ENCODE measurements at regions not wholly inside any gene's neighbourhood (a gene's known extent, or its start where the extent isn't known, plus 50 kb on each side); places are given as distances from the start of the nearest gene placed in this dataset.
"Not testable (repeated sequence)": the region's sequence is repeated elsewhere in the genome, so short reads cannot be mapped to it uniquely, and the experiment has no call there.

GRCh38 chr6:165775721-165776120, 112.7 kb upstream of the PDE10A start:
- DNase-seq = no peak

GRCh38 chr6:165774903-165775601, 112.0 kb upstream of the PDE10A start:
- no peak for DNase-seq

DNA sequence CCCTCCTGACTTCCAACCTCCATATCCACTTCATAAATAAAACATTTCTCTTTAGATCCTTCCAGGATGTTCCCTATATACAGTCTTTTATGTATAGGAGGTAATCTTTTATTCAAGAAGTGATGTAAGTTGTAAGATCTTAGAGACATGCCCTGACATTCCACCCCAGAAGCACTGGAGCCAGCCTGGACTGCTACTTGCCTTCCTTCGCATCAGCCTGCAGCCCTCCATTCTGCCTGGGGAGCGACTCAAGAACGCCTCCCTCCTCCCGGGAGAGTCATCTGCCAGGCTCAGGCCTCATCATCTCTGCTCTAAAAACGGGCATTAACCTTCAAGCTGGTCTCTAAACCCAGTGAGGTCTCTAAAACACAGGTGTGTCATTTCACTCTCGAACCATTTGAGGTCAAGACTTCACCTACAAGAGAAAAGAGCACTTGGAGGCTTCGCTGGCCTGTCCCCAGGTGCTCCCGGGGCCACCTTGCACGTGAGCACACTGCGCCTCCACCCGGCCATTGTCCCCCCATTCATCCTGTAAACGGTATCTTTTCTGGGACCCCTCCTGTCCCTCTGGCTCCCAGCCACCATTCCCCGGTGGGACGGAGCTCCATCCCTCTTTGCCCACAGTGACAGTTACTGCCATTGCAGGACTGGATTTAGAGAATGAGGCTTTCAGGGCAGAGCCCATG, 107.5 kb upstream of the PDE10A start:
- DNase-seq = no peak

GRCh38 chr6:165769884-165770283, 106.8 kb upstream of the PDE10A start:
- no peak for DNase-seq

- no peak for DNase-seq
Measured at GRCh38 chr6:165769401-165769800, 106.4 kb upstream of the PDE10A start.

GRCh38 chr6:165768961-165769360, 105.9 kb upstream of the PDE10A start:
- DNase-seq = no peak

GRCh38 chr6:165767228-165767627, 104.2 kb upstream of the PDE10A start:
- DNase-seq = no peak

DNA sequence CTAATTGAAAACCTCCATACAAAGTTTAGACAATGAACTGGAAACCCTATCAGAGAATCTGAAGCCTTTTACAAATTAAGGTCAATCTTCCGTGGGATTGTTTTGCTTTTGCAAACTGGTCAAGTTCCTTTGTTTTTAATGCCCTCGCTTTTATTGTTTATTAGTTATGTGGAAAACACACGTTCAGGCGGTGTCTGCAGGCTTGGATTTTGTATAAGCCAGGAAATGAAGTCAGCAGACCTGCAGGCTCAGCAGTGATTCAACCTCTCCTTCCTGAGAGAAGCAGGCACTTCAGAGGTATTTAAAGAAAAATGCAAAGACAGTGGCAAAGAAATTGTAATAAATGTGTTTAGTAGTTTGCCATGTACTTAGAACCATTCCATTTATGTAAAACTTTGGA, 103.4 kb upstream of the PDE10A start:
- DNase-seq = no peak

- no peak for DNase-seq
Measured at GRCh38 chr6:165766026-165766425, 103.0 kb upstream of the PDE10A start.

DNA sequence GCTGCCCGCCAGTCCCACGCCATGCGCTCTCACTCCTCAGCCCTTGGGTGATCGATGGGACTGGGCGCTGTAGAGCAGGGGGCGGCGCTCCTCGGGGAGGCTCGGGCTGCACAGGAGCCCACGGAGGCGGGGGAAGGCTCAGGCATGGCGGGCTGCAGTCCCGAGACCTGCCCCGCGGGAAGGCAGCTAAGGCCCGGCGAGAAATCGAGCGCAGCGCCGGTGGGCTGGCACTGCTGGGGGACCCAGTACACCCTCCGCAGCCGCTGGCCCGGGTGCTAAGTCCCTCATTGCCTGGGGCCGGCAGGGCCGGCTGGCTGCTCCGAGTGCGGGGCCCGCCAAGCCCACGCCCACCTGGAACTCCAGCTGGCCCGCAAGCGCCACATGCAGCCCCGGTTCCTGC, 102.2 kb upstream of the PDE10A start:
- DNase-seq = not testable (repeated sequence)

- DNase-seq = no peak
Measured at GRCh38 chr6:165762876-165763275, 99.8 kb upstream of the PDE10A start.

GRCh38 chr6:165762125-165762524, 99.1 kb upstream of the PDE10A start:
- DNase-seq = no peak

DNA sequence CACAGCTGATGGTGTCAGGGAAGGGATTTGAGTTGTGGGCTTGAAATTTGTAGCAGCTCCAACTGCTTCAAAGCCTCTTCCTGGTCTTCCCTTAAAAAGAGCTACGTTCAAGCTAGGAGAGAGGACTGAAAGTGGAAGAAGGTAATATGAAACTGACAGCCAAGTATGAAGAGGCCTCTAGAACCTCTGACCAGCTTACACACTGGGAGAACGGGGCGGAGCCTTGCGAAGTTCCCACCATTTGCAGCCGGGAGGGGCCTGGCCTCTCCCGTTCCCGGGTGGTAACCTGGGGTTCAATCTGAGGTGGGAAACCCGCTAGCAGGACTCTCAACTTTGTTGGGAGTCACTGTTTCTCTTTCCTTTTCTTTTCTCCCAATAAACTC, 97.8 kb upstream of the PDE10A start:
- no peak for DNase-seq

DNA sequence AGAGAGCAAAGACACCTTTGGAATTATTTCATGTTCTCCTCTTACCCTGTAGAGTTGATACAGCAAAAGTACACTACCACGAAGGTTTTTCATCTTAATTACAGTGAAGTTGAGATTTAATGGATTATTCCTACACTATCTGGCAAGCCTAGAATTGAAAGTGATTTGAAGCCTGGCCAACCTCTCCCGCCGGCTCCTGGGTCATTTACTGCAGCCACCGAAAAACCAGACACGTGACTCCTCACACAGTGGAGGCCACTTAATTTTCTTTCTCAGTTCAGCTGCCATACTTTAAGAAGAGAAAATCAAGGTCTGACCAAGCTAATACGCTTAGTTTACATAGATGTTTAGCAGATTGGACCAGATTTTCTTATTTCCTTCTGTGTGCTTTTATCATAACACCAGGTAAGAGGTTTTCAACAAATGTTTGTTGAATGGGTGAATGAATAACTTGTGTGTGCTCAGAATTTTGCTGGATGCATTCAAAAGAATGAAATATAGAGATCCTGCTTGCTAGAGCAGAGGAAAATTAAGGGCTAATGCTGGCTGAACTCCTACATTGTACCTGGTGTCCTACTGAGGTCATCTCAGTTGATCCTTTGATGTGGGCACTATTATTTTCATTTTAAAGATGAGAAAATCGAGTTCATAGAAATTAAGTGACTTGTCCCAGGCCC, 97.2 kb upstream of the PDE10A start:
- DNase-seq = no peak

DNA sequence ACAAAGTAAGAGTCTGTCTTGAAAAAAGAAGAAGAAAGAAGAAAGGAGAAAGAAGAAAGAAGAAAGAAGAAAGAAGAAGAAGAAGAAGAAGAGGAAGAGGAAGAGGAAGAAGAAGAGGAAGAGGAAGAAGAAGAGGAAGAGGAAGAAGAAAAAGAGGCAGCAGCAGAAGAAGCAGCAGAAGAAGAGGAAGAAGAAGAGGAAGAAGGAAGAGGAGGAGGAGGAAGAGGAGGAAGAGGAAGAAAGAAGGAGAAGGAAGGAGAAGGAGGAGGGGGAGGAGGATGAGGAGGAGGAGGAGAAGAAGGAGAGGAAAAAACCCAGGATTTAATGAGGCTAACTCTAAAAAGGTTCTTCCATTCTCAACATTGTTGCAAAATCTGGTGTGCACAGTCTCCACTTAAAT, 95.4 kb upstream of the PDE10A start:
- DNase-seq = no peak

- DNase-seq = no peak
Measured at GRCh38 chr6:165755583-165755982, 92.5 kb upstream of the PDE10A start.

DNA sequence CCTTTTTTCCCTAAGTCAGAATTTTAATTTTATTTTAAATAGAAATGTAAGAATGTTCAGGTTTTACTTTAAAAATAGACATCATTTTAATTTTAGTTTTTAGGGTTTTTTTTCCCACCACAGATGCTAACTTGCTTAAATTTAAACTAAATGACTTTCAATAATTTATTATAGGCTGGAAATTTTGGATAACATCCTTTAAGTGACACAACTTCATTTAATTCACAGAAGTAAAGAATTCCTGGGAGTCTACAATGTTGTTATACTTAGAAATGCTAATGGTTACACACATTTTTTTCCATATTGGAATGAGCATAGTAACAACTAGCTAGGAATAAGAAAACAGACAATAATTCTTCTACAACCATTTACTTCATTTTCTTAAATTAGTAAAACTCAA, 90.5 kb upstream of the PDE10A start:
- no peak for DNase-seq

DNA sequence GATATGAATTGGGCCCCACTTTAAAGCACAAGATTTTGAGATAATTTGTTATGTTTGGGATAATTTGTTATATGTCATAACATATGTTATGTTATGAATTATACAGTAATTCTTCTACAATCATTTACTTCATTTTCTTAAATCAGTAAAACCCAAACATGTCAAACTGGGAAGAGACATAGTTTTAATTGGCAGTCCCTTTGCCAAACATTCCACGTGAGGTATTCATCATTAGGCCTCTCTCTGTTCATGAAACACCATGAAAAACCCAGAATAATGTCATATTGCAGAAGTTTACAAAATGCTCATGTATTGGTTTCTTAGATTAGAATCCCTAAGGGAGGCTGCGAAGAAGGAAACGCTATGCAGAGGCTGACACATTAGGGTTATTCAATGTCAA, 89.4 kb upstream of the PDE10A start:
- DNase-seq = no peak

DNA sequence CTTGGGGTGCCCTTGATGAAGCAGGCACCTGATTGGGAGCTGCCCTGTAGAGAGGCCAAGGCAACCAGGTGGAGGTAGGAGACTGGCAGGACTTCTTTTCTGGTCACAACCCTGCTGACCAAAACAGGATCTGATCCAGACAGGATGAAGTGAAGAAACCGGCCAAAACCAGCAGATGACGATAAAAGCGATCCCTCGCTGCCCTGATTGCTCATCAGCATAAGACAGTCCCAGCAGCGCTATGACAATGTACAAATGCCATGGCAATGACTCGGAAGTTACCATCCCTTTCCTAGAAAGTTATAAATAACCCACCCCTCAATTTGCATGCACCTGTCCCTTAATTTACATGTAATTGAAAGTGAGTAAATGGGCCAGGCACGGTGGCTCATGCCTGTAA, 88.4 kb upstream of the PDE10A start:
- no peak for DNase-seq

DNA sequence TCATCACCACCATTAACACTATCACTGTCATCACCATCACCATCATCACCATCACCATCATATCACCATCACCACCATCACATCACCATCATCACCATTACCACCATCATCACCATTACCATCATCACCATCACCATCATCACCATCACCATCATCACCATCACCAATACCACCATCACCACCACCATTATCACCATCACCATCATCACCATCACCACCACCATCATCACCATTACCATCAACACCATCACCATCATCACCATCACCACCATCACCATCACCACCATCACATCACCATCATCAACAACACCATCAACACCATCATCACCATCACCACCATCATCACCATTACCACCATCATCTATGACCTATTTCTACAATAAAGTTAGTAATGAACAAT, 86.1 kb upstream of the PDE10A start:
- no peak for DNase-seq

- DNase-seq = no peak
Measured at GRCh38 chr6:165748390-165748789, 85.3 kb upstream of the PDE10A start.

GRCh38 chr6:165747963-165748362, 84.9 kb upstream of the PDE10A start:
- DNase-seq = no peak

GRCh38 chr6:165746331-165746730, 83.3 kb upstream of the PDE10A start:
- DNase-seq = no peak

DNA sequence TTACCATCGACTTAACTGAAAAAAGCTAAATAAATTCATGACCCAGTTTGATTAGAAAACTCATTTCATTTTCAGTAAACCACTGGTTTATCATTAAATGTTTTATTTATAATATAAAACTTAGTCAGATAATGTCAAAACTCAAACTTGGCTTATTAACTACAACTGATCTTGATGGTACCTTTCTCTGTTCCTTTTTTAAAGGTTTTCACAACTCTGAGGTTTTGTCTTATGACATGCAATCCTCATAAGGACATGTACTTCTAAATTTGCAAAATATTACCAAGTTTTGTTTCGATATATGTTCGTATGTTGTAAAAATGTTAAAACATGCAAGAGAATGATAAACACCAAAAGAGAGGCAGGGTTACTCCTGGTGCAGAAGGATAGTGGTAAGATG, 82.5 kb upstream of the PDE10A start:
- no peak for DNase-seq

Data from cerebellar nuclear complex (tissue), 1 donor.